ENCODE measurements at regions not wholly inside any gene's neighbourhood (a gene's known extent, or its start where the extent isn't known, plus 50 kb on each side); places are given as distances from the start of the nearest gene placed in this dataset.

- TF ChIP-seq CTCF (IDR thresholded peaks at IDR 0.05) (no peak), REST (IDR thresholded peaks at IDR 0.05; ENCODE audit: insufficient read depth in 1 of 2, low read depth in 2 of 2, low read length in 1 of 2) (no peak), POLR2AphosphoS5 (IDR thresholded peaks at IDR 0.05; ENCODE audit: low read depth, low read length) (no peak), SIN3A (IDR thresholded peaks at IDR 0.05; ENCODE audit: borderline replicate concordance, insufficient read depth, low read depth, low read length) (no peak)
These were observed 80.1 kb upstream of the FAM204A start for GRCh38 chr10:118422241-118422640.
